Activated naive CD4-positive, alpha-beta T cell treated with anti-CD3 and anti-CD28 coated beads, Interleukin-2, amount 50 U/mL, for 72 hours (primary cell): ENCODE measurements at regions not wholly inside any gene's neighbourhood (a gene's known extent, or its start where the extent isn't known, plus 50 kb on each side); places are given as distances from the start of the nearest gene placed in this dataset.

Experiments
- ATAC-seq, 2 donors: fragments of 150-1000 bp; cut with Tn5 transposase; 2 replicates each; pipeline ENCODE4 v1.10.0; 2021; ENCODE audit warnings: mild to moderate bottlenecking in 2 of 2, moderate library complexity in 2 of 2
- DNase-seq, 2 donors: peaks; one replicate each; pipeline ENCODE4 v3.0.0; 2021 to 2022; ENCODE audit warnings: low spot score in 2 of 2
- H3K27ac Mint-ChIP-seq, 2 donors: one replicate each; pipeline ENCODE4 v1.8.0; 2022; ENCODE audit warnings: mild to moderate bottlenecking in 2 of 2, mixed read lengths in 2 of 2
- H3K36me3 Mint-ChIP-seq, 2 donors: one replicate each; pipeline ENCODE4 v1.8.0; 2022; ENCODE audit warnings: mixed read lengths in 2 of 2
- H3K9me3 Mint-ChIP-seq, 2 donors: one replicate each; pipeline ENCODE4 v1.8.0; 2022; ENCODE audit warnings: mixed read lengths in 2 of 2

DNA sequence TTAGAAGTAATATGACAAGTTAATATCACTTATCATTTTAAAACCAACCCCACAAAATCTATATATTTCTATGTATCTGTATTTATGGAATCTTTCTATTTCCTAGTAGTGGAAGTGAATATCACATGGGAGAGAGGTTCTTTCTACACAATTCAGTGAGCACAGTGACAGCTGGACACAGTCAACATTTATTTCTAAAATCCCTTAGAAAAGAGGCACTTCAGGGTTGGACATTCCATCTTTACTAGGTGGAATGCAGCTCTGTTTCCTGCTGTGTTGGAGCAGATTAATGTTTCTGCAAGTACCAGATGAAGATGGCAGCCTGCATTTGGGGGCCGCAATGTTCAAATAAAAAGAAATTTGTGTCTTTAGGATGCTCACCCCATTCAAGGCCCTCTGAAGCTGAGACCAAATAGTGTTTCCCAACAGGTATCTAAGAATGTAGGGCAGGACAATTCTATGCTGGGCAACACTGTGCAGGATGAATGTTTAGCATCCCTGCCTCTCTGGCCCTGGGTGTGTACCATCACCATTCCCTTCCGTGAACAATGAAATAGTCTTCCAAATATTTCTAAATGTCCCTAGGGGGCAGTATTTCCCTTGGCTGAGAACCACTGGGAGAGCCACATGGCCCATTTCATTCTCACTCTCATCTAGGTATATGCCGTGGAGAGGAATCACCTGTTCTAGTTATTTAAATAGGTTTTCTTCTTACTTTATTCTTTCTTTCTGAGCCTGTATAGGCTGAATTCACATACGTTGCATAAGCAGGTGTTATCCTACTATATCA lies 394.8 kb downstream of the PRDM2 start:
- peaks cover 7 to 13% of the 10 kb centered on the region in 2 donors for H3K36me3 Mint-ChIP-seq
- no peak for DNase-seq
- no peak overlapping the region for H3K27ac Mint-ChIP-seq
- no peak for ATAC-seq
- peaks cover 9 to 12% of the 10 kb centered on the region in 2 donors for H3K9me3 Mint-ChIP-seq

- H3K9me3 Mint-ChIP-seq: no peaks in the 10 kb centered on the region
- DNase-seq (no peak), ATAC-seq (no peak)
- no peak overlapping the region for H3K27ac Mint-ChIP-seq
- no peaks in the 10 kb centered on the region for H3K36me3 Mint-ChIP-seq
Observed at GRCh38 chr1:14098294-14098913, 398.4 kb downstream of the PRDM2 start.

GRCh38 chr1:14100444-14100843 lies 400.5 kb downstream of the PRDM2 start:
- Mint-ChIP-seq H3K36me3 (no peaks in the 10 kb centered on the region), H3K27ac (no peak overlapping the region), H3K9me3 (no peaks in the 10 kb centered on the region)
- no peak for DNase-seq
- ATAC-seq: no peak

- H3K36me3 Mint-ChIP-seq: no peaks in the 10 kb centered on the region
- H3K9me3 Mint-ChIP-seq: no peaks in the 10 kb centered on the region
- ATAC-seq (no peak), DNase-seq (no peak)
- no peak overlapping the region for H3K27ac Mint-ChIP-seq
Observed at GRCh38 chr1:14100919-14101318, 400.9 kb downstream of the PRDM2 start.

DNA sequence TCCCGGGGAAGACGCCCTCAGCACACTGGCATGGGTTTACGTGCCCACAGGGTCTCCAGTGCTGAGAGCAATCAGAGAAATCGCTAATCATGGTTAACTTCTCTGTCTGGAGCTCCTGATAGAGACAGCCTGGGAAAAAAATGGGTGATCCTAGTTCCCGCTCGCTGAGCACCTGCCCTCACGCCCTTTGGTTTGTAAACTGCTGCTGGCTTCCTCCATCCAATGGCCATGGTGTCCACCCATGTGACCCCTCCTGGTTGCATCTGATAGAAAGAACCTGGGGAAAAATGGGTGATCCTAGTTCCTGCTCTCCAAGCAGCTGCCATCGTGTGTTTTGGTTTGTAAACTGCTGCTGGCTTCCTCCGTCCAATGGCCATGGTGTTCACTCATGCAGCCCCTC lies 402.2 kb downstream of the PRDM2 start:
- ATAC-seq: no peak
- no peak overlapping the region for H3K27ac Mint-ChIP-seq
- no peak for DNase-seq
- H3K36me3 Mint-ChIP-seq: no peaks in the 10 kb centered on the region
- no peaks in the 10 kb centered on the region for H3K9me3 Mint-ChIP-seq

GRCh38 chr1:14103878-14104430 lies 404.0 kb downstream of the PRDM2 start:
- ATAC-seq (no peak), DNase-seq (no peak)
- Mint-ChIP-seq H3K9me3 (no peaks in the 10 kb centered on the region), H3K27ac (no peak overlapping the region), H3K36me3 (no peaks in the 10 kb centered on the region)

DNA sequence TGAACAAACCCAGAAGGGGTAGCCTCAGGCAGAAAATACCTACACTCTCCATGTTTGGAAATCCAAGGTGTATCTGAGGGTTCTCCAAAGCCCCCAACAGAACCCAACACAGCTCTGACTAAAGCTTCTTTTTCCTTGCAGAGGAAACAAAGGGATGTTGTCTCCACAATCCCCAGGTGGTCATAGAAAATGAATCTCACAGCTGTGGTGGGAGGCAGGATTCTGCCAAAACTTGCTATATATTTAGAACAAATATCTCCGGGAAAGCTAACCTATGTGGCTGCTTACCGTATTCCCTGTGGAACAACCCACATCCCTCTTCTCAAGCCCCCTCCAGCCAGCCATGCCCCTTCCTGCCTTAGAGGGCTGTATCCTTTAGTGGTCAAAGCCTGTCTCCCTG lies 406.1 kb downstream of the PRDM2 start:
- DNase-seq (no peak), ATAC-seq (no peak)
- no peaks in the 10 kb centered on the region for H3K9me3 Mint-ChIP-seq
- H3K27ac Mint-ChIP-seq: no peak overlapping the region
- no peaks in the 10 kb centered on the region for H3K36me3 Mint-ChIP-seq

GRCh38 chr1:14106679-14107313 lies 406.8 kb downstream of the PRDM2 start:
- no peak for ATAC-seq
- Mint-ChIP-seq H3K27ac (no peak overlapping the region), H3K9me3 (no peaks in the 10 kb centered on the region), H3K36me3 (no peaks in the 10 kb centered on the region)
- no peak for DNase-seq

DNA sequence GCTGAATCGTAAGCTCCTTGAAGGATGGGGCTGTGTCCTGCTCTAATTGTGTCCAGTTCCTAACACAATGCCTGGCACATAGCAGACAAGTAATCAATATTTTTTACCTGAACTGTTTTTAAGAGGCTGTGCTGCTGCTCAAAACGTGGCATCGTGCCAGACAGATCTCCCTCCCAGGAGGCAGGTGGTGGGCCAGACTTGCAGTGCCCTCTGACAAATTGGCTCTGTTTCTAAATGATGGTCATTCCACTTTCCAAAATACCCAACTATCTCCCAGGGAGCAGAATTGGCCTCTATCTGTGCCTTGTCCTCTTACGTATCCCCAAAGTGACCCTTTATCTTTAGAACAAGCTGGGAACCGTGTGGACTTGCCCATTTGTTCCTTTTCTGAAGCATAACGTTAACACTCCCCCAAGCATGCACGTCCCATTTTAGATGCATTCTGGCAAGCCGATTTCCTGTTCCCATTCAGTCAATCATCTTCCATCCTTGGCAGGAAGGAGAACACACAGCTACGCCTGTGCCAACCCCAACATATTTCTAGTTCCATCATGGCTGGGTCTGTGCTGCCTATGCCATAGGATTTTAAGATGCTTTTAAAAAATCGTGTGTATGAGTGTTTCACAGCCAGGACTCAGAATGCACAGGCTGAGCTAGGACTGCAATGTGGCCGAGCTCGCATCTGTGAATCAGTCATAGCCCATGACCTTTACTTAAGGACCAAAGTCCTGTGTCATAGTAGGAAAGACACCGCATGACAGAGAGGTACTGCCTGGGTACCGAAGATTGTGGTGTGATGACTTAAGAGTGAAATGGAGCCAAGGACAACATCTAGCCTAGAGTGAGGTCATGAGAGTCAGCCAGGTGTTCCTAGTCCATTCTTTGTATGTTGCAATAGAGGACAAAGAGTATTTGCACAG lies 408.6 kb downstream of the PRDM2 start:
- no peaks in the 10 kb centered on the region for H3K9me3 Mint-ChIP-seq
- no peaks in the 10 kb centered on the region for H3K36me3 Mint-ChIP-seq
- ATAC-seq (no peak), DNase-seq (no peak)
- peak overlapping the region in 1 of 2 donors; percentile 44 for H3K27ac Mint-ChIP-seq

GRCh38 chr1:14109276-14109635 lies 409.3 kb downstream of the PRDM2 start:
- Mint-ChIP-seq H3K36me3 (no peaks in the 10 kb centered on the region), H3K9me3 (no peaks in the 10 kb centered on the region), H3K27ac (no peak overlapping the region)
- DNase-seq: no peak
- ATAC-seq: no peak

GRCh38 chr1:14110040-14110439 lies 410.1 kb downstream of the PRDM2 start:
- no peak for DNase-seq
- no peak for ATAC-seq
- Mint-ChIP-seq H3K9me3 (no peaks in the 10 kb centered on the region), H3K27ac (no peak overlapping the region), H3K36me3 (no peaks in the 10 kb centered on the region)

DNA sequence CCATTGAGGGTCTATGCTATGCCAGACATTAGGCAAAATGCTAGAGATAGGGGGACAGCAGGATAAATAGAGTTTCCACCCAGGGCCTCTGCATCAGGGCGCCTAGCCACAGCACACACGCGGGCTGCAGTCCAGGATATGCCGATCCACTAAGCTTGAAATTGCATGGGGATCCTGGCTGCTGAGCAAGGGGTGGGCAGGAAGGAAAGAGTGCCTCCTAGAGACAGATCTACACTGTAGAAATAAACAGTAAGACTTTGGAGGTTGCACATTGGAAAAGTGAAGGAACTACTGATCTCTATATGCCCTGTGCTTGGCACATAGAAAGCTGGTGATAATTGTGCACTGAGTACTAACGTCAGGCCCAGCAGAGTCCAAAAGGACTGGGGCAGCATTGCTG lies 411.1 kb downstream of the PRDM2 start:
- DNase-seq: no peak
- ATAC-seq: no peak
- Mint-ChIP-seq H3K9me3 (no peaks in the 10 kb centered on the region), H3K36me3 (no peaks in the 10 kb centered on the region), H3K27ac (no peak overlapping the region)

DNA sequence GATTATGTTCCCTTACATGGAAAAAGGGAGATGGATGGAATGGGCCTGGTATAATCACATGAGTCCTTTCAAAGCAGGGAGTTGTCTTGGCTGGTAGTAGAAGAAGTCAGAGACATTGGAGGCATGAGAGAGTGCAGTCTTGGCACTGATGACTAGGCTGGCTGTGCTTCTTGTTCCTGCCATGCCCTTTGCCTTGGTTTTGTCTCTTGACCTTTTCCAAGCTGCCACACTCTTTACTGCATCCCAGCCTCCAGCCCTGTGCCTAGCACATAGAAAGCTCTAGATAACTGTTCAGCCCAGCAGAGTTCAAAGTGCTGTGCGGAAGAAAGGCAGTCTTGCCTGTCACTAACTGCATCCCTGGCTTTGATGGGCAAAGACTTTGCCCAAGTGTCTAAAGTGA lies 412.6 kb downstream of the PRDM2 start:
- Mint-ChIP-seq H3K36me3 (no peaks in the 10 kb centered on the region), H3K27ac (no peak overlapping the region), H3K9me3 (no peaks in the 10 kb centered on the region)
- ATAC-seq (no peak), DNase-seq (no peak)

GRCh38 chr1:14113271-14113670 lies 413.3 kb downstream of the PRDM2 start:
- no peaks in the 10 kb centered on the region for H3K9me3 Mint-ChIP-seq
- H3K36me3 Mint-ChIP-seq: no peaks in the 10 kb centered on the region
- ATAC-seq: no peak
- H3K27ac Mint-ChIP-seq: no peak overlapping the region
- DNase-seq: no peak

DNA sequence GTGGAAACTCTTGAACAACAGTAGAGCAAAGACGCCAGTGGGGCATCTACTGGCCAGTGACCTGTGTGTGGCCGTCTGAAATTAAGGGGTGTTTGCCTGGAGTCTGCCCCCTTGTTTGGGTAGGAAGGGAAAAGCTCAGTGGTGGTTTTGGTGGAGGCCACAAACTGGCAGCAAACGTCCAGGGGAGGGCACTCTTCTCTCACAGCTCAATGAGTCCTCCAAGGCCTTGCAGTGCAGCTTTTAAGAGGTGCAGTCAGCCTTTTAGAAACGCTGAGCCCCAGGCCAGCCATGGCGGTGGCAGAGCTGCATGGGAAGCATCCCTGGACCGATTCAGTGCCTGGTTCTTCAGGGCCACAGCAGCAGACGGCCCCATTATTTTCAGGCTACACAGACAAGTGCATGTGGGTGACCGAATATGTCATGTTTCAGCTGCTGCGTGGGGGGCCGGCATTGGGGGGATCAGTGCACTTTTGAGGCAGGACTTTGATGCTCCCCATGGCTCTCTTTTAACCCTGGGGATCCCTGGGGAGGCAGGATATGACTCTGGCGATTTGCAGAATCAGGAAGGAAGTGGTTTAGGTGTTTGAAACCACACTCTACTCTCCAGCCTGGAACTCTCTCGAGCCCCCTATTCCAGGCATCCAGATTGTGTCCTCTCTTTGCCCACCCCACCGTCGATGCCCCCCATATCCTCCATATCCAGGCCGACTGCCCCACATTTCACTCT lies 414.0 kb downstream of the PRDM2 start:
- Mint-ChIP-seq H3K9me3 (no peaks in the 10 kb centered on the region), H3K36me3 (no peaks in the 10 kb centered on the region), H3K27ac (no peak overlapping the region)
- DNase-seq (no peak), ATAC-seq (no peak)

DNA sequence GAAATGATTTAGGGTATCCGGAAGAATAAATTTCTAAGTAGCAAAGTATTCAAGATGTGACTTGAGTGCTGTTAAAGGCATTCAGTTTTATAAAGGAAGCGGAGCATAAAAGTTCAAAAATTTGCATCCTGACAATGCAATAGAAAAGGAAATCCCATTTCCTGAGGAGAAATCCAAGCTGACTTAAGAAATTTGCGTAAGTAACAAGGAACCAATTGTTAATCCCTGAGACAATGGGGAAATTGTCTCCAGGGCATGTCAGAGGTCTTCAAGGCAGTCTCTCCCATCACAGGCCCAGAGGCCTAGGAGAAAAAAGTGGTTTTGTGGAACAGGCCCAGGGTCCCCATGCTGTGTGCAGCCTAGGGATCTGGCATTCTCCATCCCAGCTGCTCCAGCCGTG lies 416.0 kb downstream of the PRDM2 start:
- H3K27ac Mint-ChIP-seq: no peak overlapping the region
- H3K36me3 Mint-ChIP-seq: peaks cover 0 to 4% of the 10 kb centered on the region in 2 donors
- ATAC-seq: no peak
- no peak for DNase-seq
- H3K9me3 Mint-ChIP-seq: peaks cover 6 to 7% of the 10 kb centered on the region in 2 donors
